GM12878 (cell line): ENCODE measurements at regions not wholly inside any gene's neighbourhood (a gene's known extent, or its start where the extent isn't known, plus 50 kb on each side); places are given as distances from the start of the nearest gene placed in this dataset.

ENCODE experiments used
- EZH2 ChIP-seq: IDR thresholded peaks from 2 replicates; pipeline ENCODE4 v1.6.1; 2012; ENCODE audit warnings: low read depth, mild to moderate bottlenecking, control low read depth, inconsistent platforms, low read length, borderline replicate concordance; ENCODE audit not compliant: control insufficient read depth
- NR2C2 ChIP-seq: IDR thresholded peaks from 2 replicates; pipeline ENCODE4 v1.6.1; 2011; ENCODE audit warnings: borderline replicate concordance, low read depth; ENCODE audit not compliant: control insufficient read depth, insufficient read length
- POLR2A ChIP-seq: IDR thresholded peaks from 2 replicates; pipeline ENCODE4 v1.6.1; 2011; ENCODE audit warnings: low read depth, mild to moderate bottlenecking, low read length

GRCh38 chr4:13866881-13867280 is 239.4 kb upstream of the BOD1L1 start:
- TF ChIP-seq NR2C2 (no peak), POLR2A (no peak), EZH2 (no peak)
